WTC11 (cell line): ENCODE measurements at regions not wholly inside any gene's neighbourhood (a gene's known extent, or its start where the extent isn't known, plus 50 kb on each side); places are given as distances from the start of the nearest gene placed in this dataset.

Source experiments
- ATF1 ChIP-seq: sonication (generic); formaldehyde crosslinking; IDR thresholded peaks from 2 replicates; pipeline ENCODE4 v1.8.1; 2023; ENCODE audit warnings: mild to moderate bottlenecking, moderate library complexity, missing genetic modification reagents
- ATF2 ChIP-seq: sonication (generic); formaldehyde crosslinking; IDR thresholded peaks from 2 replicates; pipeline ENCODE4 v1.8.1; 2022; ENCODE audit warnings: low read depth, missing genetic modification reagents, borderline replicate concordance
- CTCF ChIP-seq: fragments of 200-600 bp; IDR thresholded peaks from 2 replicates; pipeline ENCODE4 v1.8.0; 2022; ENCODE audit warnings: antibody characterized with exemption
- GTF2I ChIP-seq: fragments of 250-450 bp; sonication (Bioruptor Pico); conservative IDR thresholded peaks from 2 replicates; pipeline ENCODE4 v1.4.0; 2021; ENCODE audit warnings: mild to moderate bottlenecking
- JUN ChIP-seq: sonication (generic); formaldehyde crosslinking; IDR thresholded peaks from 2 replicates; pipeline ENCODE4 v1.8.0; 2023; ENCODE audit warnings: mild to moderate bottlenecking, missing genetic modification reagents
- MAX ChIP-seq: sonication (generic); formaldehyde crosslinking; IDR thresholded peaks from 2 replicates; pipeline ENCODE4 v1.8.0; 2022; ENCODE audit warnings: mild to moderate bottlenecking, missing genetic modification reagents
- NR2C2 ChIP-seq: sonication (generic); formaldehyde crosslinking; IDR thresholded peaks from 2 replicates; pipeline ENCODE4 v1.8.0; 2022; ENCODE audit warnings: mild to moderate bottlenecking, missing genetic modification reagents
- ZBTB43 ChIP-seq: sonication (generic); formaldehyde crosslinking; IDR thresholded peaks from 2 replicates; pipeline ENCODE4 v1.8.1; 2023; ENCODE audit warnings: mild to moderate bottlenecking, missing genetic modification reagents
- ZMAT4 ChIP-seq: fragments of 250-450 bp; sonication (Bioruptor Pico); IDR thresholded peaks from 2 replicates; pipeline ENCODE4 v1.9.0; 2021; ENCODE audit warnings: mild to moderate bottlenecking

- TF ChIP-seq ATF1 (CRISPR knock-in tag) (no peak), ZMAT4 (CRISPR knock-in tag) (no peak), ZBTB43 (CRISPR knock-in tag) (no peak), MAX (no peak), JUN (CRISPR knock-in tag) (no peak), CTCF (no peak), GTF2I (CRISPR knock-in tag) (no peak), ATF2 (no peak), NR2C2 (CRISPR knock-in tag) (no peak)
These were observed 71.5 kb upstream of the SLC39A8 start for GRCh38 chr4:102416765-102417164.
